ENCODE measurements at regions not wholly inside any gene's neighbourhood (a gene's known extent, or its start where the extent isn't known, plus 50 kb on each side); places are given as distances from the start of the nearest gene placed in this dataset.
"Not testable (repeated sequence)": the region's sequence is repeated elsewhere in the genome, so short reads cannot be mapped to it uniquely, and the experiment has no call there.

DNA sequence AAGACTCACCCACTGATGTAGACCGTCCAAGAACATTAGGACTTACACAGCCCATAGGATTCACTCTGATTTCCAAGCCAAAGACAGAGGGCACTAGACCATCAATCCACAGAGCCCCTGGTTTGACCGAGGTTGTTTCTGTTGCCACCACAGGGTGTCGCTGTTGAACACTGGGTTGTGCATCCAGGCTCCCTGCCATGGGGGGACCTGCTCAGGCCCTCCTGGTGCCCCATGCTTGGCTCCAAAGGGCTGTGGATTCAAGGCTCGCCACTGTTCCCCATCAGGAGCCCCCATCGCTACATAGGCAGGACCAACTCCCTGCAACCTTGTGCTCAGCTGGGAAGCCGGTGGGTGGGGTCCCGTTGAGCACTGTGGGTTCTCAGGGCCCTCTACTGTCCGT lies 128.0 kb upstream of the ANO1 start:
- Histone ChIP-seq H3K79me1 (replicated peaks; ENCODE audit: low read length, poor library complexity, severe bottlenecking) (no peaks in the 10 kb centered on the region), H2BK5ac (ENCODE audit: low read depth, low read length, poor library complexity, severe bottlenecking) (no peak overlapping the region), H2BK12ac (ENCODE audit: low read length in 2 of 2) (peak overlapping the region; percentile 35 to 46), H3K36me3 (ENCODE audit: control insufficient read depth in 1 of 2, insufficient read depth in 2 of 2, low read depth in 1 of 2, low read length in 2 of 2) (no peaks in the 10 kb centered on the region), H2AK5ac (ENCODE audit: low read length, severe bottlenecking) (no peak overlapping the region), H3K27me3 (ENCODE audit: control insufficient read depth in 1 of 2, insufficient read depth in 1 of 2, low read length in 2 of 2) (peaks cover 18 to 22% of the 10 kb centered on the region in 2 experiments), H3K9ac (ENCODE audit: low read length) (no peak overlapping the region), H4K8ac (ENCODE audit: low read length) (no peak overlapping the region), H3K27ac (ENCODE audit: low read length, poor library complexity, severe bottlenecking) (no peak overlapping the region), H3K4me3 (ENCODE audit: insufficient read depth in 1 of 2, low read depth in 1 of 2, low read length in 2 of 2) (no peak overlapping the region), H3K9me3 (ENCODE audit: control insufficient read depth, low read length) (peaks cover 10% of the 10 kb centered on the region), H3K4me1 (ENCODE audit: control insufficient read depth, insufficient read depth, low read depth, low read length) (peaks cover 21% of the 10 kb centered on the region), H2AFZ (ENCODE audit: low read depth, low read length) (no peak overlapping the region), H3K14ac (ENCODE audit: low read length in 2 of 2) (no peak overlapping the region), H3K4me2 (ENCODE audit: low read length, poor library complexity, severe bottlenecking) (no peak overlapping the region), H3K23ac (ENCODE audit: low read length in 2 of 2) (no peak overlapping the region), H4K91ac (ENCODE audit: low read length) (peak overlapping the region; percentile 35), H2BK15ac (ENCODE audit: low read depth, poor library complexity, severe bottlenecking) (no peak overlapping the region), H2BK120ac (ENCODE audit: low read depth, low read length) (no peak overlapping the region), H3K18ac (ENCODE audit: low read depth in 1 of 2, low read length in 2 of 2) (no peak overlapping the region), H3K4ac (ENCODE audit: low read depth in 1 of 2, low read length in 2 of 2) (no peak overlapping the region)
- 77% methylated on average over 8 of the region's 8 CpGs for WGBS
- no peak for DNase-seq

DNA sequence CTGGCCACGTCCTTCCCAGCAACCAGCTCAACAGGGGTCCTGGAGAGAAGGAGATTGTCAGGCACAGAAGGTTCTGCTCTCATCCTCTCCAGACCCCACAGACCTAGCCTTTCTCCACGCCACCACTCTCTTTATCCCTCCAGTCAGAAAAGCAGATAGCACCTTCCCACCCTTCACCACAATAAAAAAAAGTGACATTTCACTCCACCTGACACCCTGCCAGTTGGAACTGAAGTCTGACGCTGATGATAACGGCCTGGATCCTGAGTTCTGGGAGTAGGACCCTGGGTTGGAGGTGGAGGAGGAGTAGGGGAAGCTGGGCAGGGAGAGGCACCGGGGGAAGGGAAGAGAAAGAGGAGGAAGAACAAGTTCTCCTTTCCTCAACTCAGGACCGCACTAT lies 127.5 kb upstream of the ANO1 start:
- Histone ChIP-seq H4K91ac (ENCODE audit: low read length) (no peak overlapping the region), H2BK120ac (ENCODE audit: low read depth, low read length) (no peak overlapping the region)

DNA sequence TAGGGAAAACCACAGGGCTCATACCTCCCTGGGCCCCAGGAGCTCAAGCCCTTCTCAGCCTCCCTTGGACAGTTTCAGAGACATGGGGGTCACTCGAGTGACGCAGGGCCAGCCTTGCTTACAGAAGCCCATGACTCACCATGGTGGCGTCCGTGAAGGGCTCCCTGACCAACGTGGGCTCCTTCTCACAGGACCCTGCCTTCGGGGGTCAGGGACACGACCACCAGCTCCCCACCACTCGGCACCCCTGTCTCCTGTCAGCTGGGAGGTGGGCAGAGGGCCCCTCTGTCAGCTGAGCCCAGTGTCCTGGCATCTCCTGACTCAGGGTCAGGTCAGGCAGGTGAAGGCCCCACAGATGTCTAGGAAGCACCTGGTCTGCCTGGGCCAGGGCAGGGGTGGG lies 126.3 kb upstream of the ANO1 start:
- Histone ChIP-seq H2BK120ac (ENCODE audit: low read depth, low read length) (no peak overlapping the region), H3K18ac (ENCODE audit: low read depth in 1 of 2, low read length in 2 of 2) (peak overlapping the region in 1 of 2 experiments; percentile 72), H3K27ac (ENCODE audit: low read length, poor library complexity, severe bottlenecking) (no peak overlapping the region), H3K23ac (ENCODE audit: low read length in 2 of 2) (no peak overlapping the region), H4K91ac (ENCODE audit: low read length) (no peak overlapping the region), H3K9me3 (ENCODE audit: control insufficient read depth, low read length) (peaks cover 10% of the 10 kb centered on the region), H3K4me1 (ENCODE audit: control insufficient read depth, insufficient read depth, low read depth, low read length) (peaks cover 29% of the 10 kb centered on the region), H3K79me1 (replicated peaks; ENCODE audit: low read length, poor library complexity, severe bottlenecking) (no peaks in the 10 kb centered on the region), H3K4me2 (ENCODE audit: low read length, poor library complexity, severe bottlenecking) (no peak overlapping the region), H3K14ac (ENCODE audit: low read length in 2 of 2) (peak overlapping the region in 1 of 2 experiments; percentile 35), H2BK12ac (ENCODE audit: low read length in 2 of 2) (peak overlapping the region in 1 of 2 experiments; percentile 51), H3K4me3 (ENCODE audit: insufficient read depth in 1 of 2, low read depth in 1 of 2, low read length in 2 of 2) (no peak overlapping the region), H2BK5ac (ENCODE audit: low read depth, low read length, poor library complexity, severe bottlenecking) (no peak overlapping the region), H3K27me3 (ENCODE audit: control insufficient read depth in 1 of 2, insufficient read depth in 1 of 2, low read length in 2 of 2) (peaks cover 11 to 16% of the 10 kb centered on the region in 2 experiments), H3K36me3 (ENCODE audit: control insufficient read depth in 1 of 2, insufficient read depth in 2 of 2, low read depth in 1 of 2, low read length in 2 of 2) (no peaks in the 10 kb centered on the region), H3K4ac (ENCODE audit: low read depth in 1 of 2, low read length in 2 of 2) (no peak overlapping the region), H2AK5ac (ENCODE audit: low read length, severe bottlenecking) (no peak overlapping the region), H2BK15ac (ENCODE audit: low read depth, poor library complexity, severe bottlenecking) (no peak overlapping the region), H3K9ac (ENCODE audit: low read length) (no peak overlapping the region), H2AFZ (ENCODE audit: low read depth, low read length) (no peak overlapping the region), H4K8ac (ENCODE audit: low read length) (no peak overlapping the region)
- DNase-seq: no peak
- 78% methylated on average over 8 of the region's 8 CpGs for WGBS

More for the DNA sequence above, 127.5 kb upstream of the ANO1 start:
- Histone ChIP-seq H3K23ac (ENCODE audit: low read length in 2 of 2) (no peak overlapping the region), H3K14ac (ENCODE audit: low read length in 2 of 2) (no peak overlapping the region), H3K9ac (ENCODE audit: low read length) (no peak overlapping the region), H3K18ac (ENCODE audit: low read depth in 1 of 2, low read length in 2 of 2) (peak overlapping the region in 1 of 2 experiments; percentile 5), H3K4me1 (ENCODE audit: control insufficient read depth, insufficient read depth, low read depth, low read length) (peaks cover 21% of the 10 kb centered on the region), H4K8ac (ENCODE audit: low read length) (no peak overlapping the region), H3K4me3 (ENCODE audit: insufficient read depth in 1 of 2, low read depth in 1 of 2, low read length in 2 of 2) (no peak overlapping the region), H2BK12ac (ENCODE audit: low read length in 2 of 2) (no peak overlapping the region), H2AK5ac (ENCODE audit: low read length, severe bottlenecking) (no peak overlapping the region), H3K79me1 (replicated peaks; ENCODE audit: low read length, poor library complexity, severe bottlenecking) (no peaks in the 10 kb centered on the region), H3K27me3 (ENCODE audit: control insufficient read depth in 1 of 2, insufficient read depth in 1 of 2, low read length in 2 of 2) (peaks cover 16 to 19% of the 10 kb centered on the region in 2 experiments), H3K9me3 (ENCODE audit: control insufficient read depth, low read length) (peaks cover 10% of the 10 kb centered on the region), H3K36me3 (ENCODE audit: control insufficient read depth in 1 of 2, insufficient read depth in 2 of 2, low read depth in 1 of 2, low read length in 2 of 2) (no peaks in the 10 kb centered on the region), H3K4ac (ENCODE audit: low read depth in 1 of 2, low read length in 2 of 2) (no peak overlapping the region), H2BK5ac (ENCODE audit: low read depth, low read length, poor library complexity, severe bottlenecking) (no peak overlapping the region), H3K4me2 (ENCODE audit: low read length, poor library complexity, severe bottlenecking) (no peak overlapping the region), H2AFZ (ENCODE audit: low read depth, low read length) (no peak overlapping the region), H3K27ac (ENCODE audit: low read length, poor library complexity, severe bottlenecking) (no peak overlapping the region), H2BK15ac (ENCODE audit: low read depth, poor library complexity, severe bottlenecking) (no peak overlapping the region)
- no peak for DNase-seq
- 93% methylated on average over 6 of the region's 6 CpGs for WGBS

DNA sequence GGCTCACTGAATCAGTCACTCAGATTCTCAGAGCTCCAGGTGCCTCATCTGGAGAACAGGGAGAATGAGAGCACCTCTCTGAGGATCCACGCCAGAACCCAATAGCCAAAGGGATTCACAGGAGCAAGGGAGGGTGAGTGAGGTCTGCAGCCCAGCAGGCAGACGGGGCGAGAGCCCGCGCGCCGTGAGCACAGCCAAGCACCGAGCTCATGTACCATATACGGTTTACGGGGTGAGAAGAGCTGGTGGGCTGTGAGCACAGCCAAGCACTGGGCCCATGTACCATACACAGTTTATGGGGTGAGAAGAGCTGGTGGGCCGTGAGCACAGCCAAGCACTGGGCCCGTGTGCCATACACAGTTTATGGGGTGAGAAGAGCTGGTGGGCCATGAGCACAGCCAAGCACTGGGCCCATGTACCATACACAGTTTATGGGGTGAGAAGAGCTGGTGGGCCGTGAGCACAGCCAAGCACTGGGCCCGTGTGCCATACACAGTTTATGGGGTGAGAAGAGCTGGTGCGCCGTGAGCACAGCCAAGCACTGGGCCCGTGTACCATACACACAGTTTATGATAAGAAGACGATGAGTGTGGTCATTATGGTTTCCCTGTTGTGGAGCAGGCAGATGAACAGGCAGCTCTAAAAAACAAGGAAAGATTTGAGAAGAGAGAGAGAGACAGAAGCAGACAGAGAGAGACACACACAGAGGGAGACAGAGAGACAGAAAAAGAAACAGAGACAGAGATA lies 125.7 kb upstream of the ANO1 start:
- not testable (repeated sequence) for H4K8ac ChIP-seq (ENCODE audit: low read length); H4K91ac ChIP-seq (ENCODE audit: low read length); H3K4me2 ChIP-seq (ENCODE audit: low read length, poor library complexity, severe bottlenecking); H3K18ac ChIP-seq (ENCODE audit: low read depth in 1 of 2, low read length in 2 of 2); DNase-seq; H3K4ac ChIP-seq (ENCODE audit: low read depth in 1 of 2, low read length in 2 of 2); H3K9ac ChIP-seq (ENCODE audit: low read length); H3K23ac ChIP-seq (ENCODE audit: low read length in 2 of 2); H3K4me3 ChIP-seq (ENCODE audit: insufficient read depth in 1 of 2, low read depth in 1 of 2, low read length in 2 of 2); H2AK5ac ChIP-seq (ENCODE audit: low read length, severe bottlenecking); H3K9me3 ChIP-seq (ENCODE audit: control insufficient read depth, low read length); H3K36me3 ChIP-seq (ENCODE audit: control insufficient read depth in 1 of 2, insufficient read depth in 2 of 2, low read depth in 1 of 2, low read length in 2 of 2); H2BK120ac ChIP-seq (ENCODE audit: low read depth, low read length); H2BK5ac ChIP-seq (ENCODE audit: low read depth, low read length, poor library complexity, severe bottlenecking); H2BK15ac ChIP-seq (ENCODE audit: low read depth, poor library complexity, severe bottlenecking); H3K27ac ChIP-seq (ENCODE audit: low read length, poor library complexity, severe bottlenecking); H2AFZ ChIP-seq (ENCODE audit: low read depth, low read length); H3K79me1 ChIP-seq (replicated peaks; ENCODE audit: low read length, poor library complexity, severe bottlenecking)
- peak overlapping the region in 1 of 2 experiments; percentile 35 for H3K14ac ChIP-seq (ENCODE audit: low read length in 2 of 2)
- H3K27me3 ChIP-seq (ENCODE audit: control insufficient read depth in 1 of 2, insufficient read depth in 1 of 2, low read length in 2 of 2): peaks cover 11 to 17% of the 10 kb centered on the region in 2 experiments
- peak overlapping the region in 1 of 2 experiments; percentile 51 for H2BK12ac ChIP-seq (ENCODE audit: low read length in 2 of 2)
- peaks cover 30% of the 10 kb centered on the region for H3K4me1 ChIP-seq (ENCODE audit: control insufficient read depth, insufficient read depth, low read depth, low read length)
- 94% methylated on average over 18 of the region's 18 CpGs for WGBS
